HepG2 (cell line): ENCODE measurements at regions not wholly inside any gene's neighbourhood (a gene's known extent, or its start where the extent isn't known, plus 50 kb on each side); places are given as distances from the start of the nearest gene placed in this dataset.

Experiments used
- ATAC-seq: fragments of 200-7000 bp; cut with Tn5 transposase; 3 replicates; pipeline ENCODE4 v1.9.1; 2020; ENCODE audit warnings: mild to moderate bottlenecking, moderate library complexity
- BruUV-seq: library from RNA; stranded (reverse); fragments of 400-500 nt; replicated peaks from 2 replicates; lab custom pipeline; 2021; lab: Mats Ljungman, UMichigan
- CTCF ChIA-PET: fragments of 300-600 bp; formaldehyde crosslinking; extraction: SDS; loops from one replicate; lab custom pipeline; 2021; ENCODE audit warnings: low total read pairs, inconsistent platforms, low intra/inter-chr PET ratio; lab: Yijun Ruan, JAX
- POLR2A ChIA-PET: fragments of 350-600 bp; sonication (Branson Sonifier 250); formaldehyde crosslinking; loops from one replicate; lab custom pipeline; 2020; ENCODE audit warnings: antibody characterized with exemption, inconsistent platforms; lab: Yijun Ruan, JAX
- DNase-seq: peaks from one replicate; pipeline ENCODE4 v3.0.0-alpha.2; 2015; ENCODE audit warnings: low spot score
- FAIRE-seq: peaks from 3 replicates; lab custom pipeline; 2011; peaks lifted over from hg19 to GRCh38; lab: Jason Lieb, UNC
- H2AFZ ChIP-seq: one replicate; pipeline ENCODE4 v1.6.1; 2011; ENCODE audit warnings: low read length, inconsistent platforms
- H3K27ac ChIP-seq: fragments of 300-600 bp; 3 replicates; pipeline ENCODE4 v1.8.0; 2011; ENCODE audit warnings: mixed run types, mild to moderate bottlenecking, mixed read lengths, low read length, inconsistent platforms; ENCODE audit not compliant: insufficient read depth; ENCODE audit errors: extremely low read length
- H3K27me3 ChIP-seq, 2 experiments: fragments of 200-600 bp in 1 of 2; 2 replicates in 1 of 2; 3 replicates in 1 of 2; pipeline versions ENCODE4 v1.6.0 to v1.8.0; 2011; ENCODE audit warnings: low read length in 2 of 2, mild to moderate bottlenecking in 2 of 2, moderate library complexity in 2 of 2, inconsistent platforms in 1 of 2; ENCODE audit not compliant: insufficient read depth in 2 of 2, control insufficient read depth in 1 of 2
- H3K36me3 ChIP-seq, 2 experiments: fragments of 200-600 bp in 1 of 2; replicated peaks in 1 of 2; 2 replicates in 1 of 2; 3 replicates in 1 of 2; pipeline versions ENCODE4 v1.5.1 to v1.8.0; 2011; ENCODE audit warnings: low read length in 2 of 2, inconsistent platforms in 1 of 2; ENCODE audit not compliant: insufficient read depth in 2 of 2, control insufficient read depth in 1 of 2
- H3K4me1 ChIP-seq: 2 replicates; pipeline ENCODE4 v1.5.1; 2012; ENCODE audit warnings: low read length, inconsistent platforms; ENCODE audit not compliant: insufficient read depth
- H3K4me2 ChIP-seq: 2 replicates; pipeline ENCODE4 v1.6.0; 2011; ENCODE audit warnings: low read depth, low read length, inconsistent platforms
- H3K4me3 ChIP-seq, 3 experiments: fragments of 200-600 bp in 1 of 3; sonication (generic), shearing (Covaris generic) in 1 of 3; replicated peaks in 1 of 3; 2 replicates each; pipeline ENCODE4 v1.5.1; 2011 to 2016; ENCODE audit warnings: low read length in 3 of 3, inconsistent platforms in 2 of 3, low read depth in 2 of 3, mild to moderate bottlenecking in 2 of 3, control low read depth in 1 of 3, mixed read lengths in 1 of 3; ENCODE audit not compliant: insufficient read depth in 1 of 3
- H3K79me2 ChIP-seq: one replicate; pipeline ENCODE4 v1.6.1; 2011; ENCODE audit warnings: low read length, inconsistent platforms; ENCODE audit not compliant: insufficient read depth
- H3K9ac ChIP-seq: 2 replicates; pipeline ENCODE4 v1.6.0; 2011; ENCODE audit warnings: mild to moderate bottlenecking, low read depth, low read length, inconsistent platforms; ENCODE audit not compliant: insufficient read depth
- H3K9me3 ChIP-seq: 2 replicates; pipeline ENCODE4 v1.5.1; 2012; ENCODE audit warnings: mild to moderate bottlenecking, low read length
- H4K20me1 ChIP-seq: 2 replicates; pipeline ENCODE4 v1.6.0; 2011; ENCODE audit warnings: inconsistent platforms, mild to moderate bottlenecking, low read length, moderate library complexity; ENCODE audit not compliant: insufficient read depth
- CCDC6 ChIP-seq: sonication (generic); formaldehyde crosslinking; IDR thresholded peaks from 2 replicates; pipeline ENCODE4 v1.8.1; 2022; ENCODE audit warnings: mild to moderate bottlenecking, missing genetic modification reagents, moderate library complexity
- FOXC1 ChIP-seq: sonication (generic); formaldehyde crosslinking; IDR thresholded peaks from 2 replicates; pipeline ENCODE4 v1.8.0; 2022; ENCODE audit warnings: mild to moderate bottlenecking, missing genetic modification reagents, borderline replicate concordance
- NCOA5 ChIP-seq: sonication (generic); formaldehyde crosslinking; IDR thresholded peaks from 2 replicates; pipeline ENCODE4 v1.4.0; 2020; ENCODE audit warnings: missing genetic modification reagents
- PLRG1 ChIP-seq: fragments of 450-650 bp; conservative IDR thresholded peaks from 2 replicates; pipeline ENCODE4 v1.6.1; 2016
- SCMH1 ChIP-seq: sonication (generic); formaldehyde crosslinking; IDR thresholded peaks from 2 replicates; pipeline ENCODE4 v1.9.0; 2021; ENCODE audit warnings: missing genetic modification reagents, mild to moderate bottlenecking, borderline replicate concordance
- TAF15 ChIP-seq: fragments of 200-400 bp; formaldehyde crosslinking; IDR thresholded peaks from one replicate; pipeline ENCODE4 v1.6.1; 2018; ENCODE audit warnings: mild to moderate bottlenecking, low read depth, low read length; ENCODE audit not compliant: poor library complexity, severe bottlenecking
- ZBTB38 ChIP-seq: sonication (generic); formaldehyde crosslinking; IDR thresholded peaks from 2 replicates; pipeline ENCODE4 v1.5.1; 2020; ENCODE audit warnings: mild to moderate bottlenecking, missing genetic modification reagents
- ZNF232 ChIP-seq: sonication (generic); formaldehyde crosslinking; IDR thresholded peaks from 2 replicates; pipeline ENCODE4 v1.4.0; 2020; ENCODE audit warnings: missing genetic modification reagents, borderline replicate concordance
- ZNF383 ChIP-seq: sonication (generic); formaldehyde crosslinking; IDR thresholded peaks from 2 replicates; pipeline ENCODE4 v1.4.0; 2020; ENCODE audit warnings: missing genetic modification reagents, mild to moderate bottlenecking, borderline replicate concordance
- ZNF546 ChIP-seq: sonication (generic); formaldehyde crosslinking; conservative IDR thresholded peaks from 2 replicates; pipeline ENCODE4 v1.8.1; 2023; ENCODE audit warnings: mild to moderate bottlenecking, missing genetic modification reagents
- ZNF547 ChIP-seq: sonication (generic); formaldehyde crosslinking; IDR thresholded peaks from 2 replicates; pipeline ENCODE4 v1.5.1; 2020; ENCODE audit warnings: mild to moderate bottlenecking, missing genetic modification reagents
- ZNF788 ChIP-seq: sonication (generic); formaldehyde crosslinking; IDR thresholded peaks from 2 replicates; pipeline ENCODE4 v1.5.0; 2020; ENCODE audit warnings: mild to moderate bottlenecking, missing genetic modification reagents, borderline replicate concordance
- in situ Hi-C: cut with HindIII; loops from 2 replicates; pipeline ENCODE4 v1.10.0; 2017; ENCODE audit warnings: low pct_unique_long_range_greater_than_20kb; ENCODE audit not compliant: extremely low pct_ligation_motif_present
- intact Hi-C: fragments of 100-400 bp; cut with micrococcal nuclease; formaldehyde crosslinking; loops from one replicate; pipeline ENCODE4 v1.10.0; 2022; ENCODE audit not compliant: unreplicated experiment
- TF ChIP-seq, protein P1 (sequence below): sonication (generic); formaldehyde crosslinking; IDR thresholded peaks from 2 replicates; pipeline ENCODE4 v1.4.0; 2020; ENCODE audit warnings: missing genetic modification reagents
- TF ChIP-seq, protein P2 (sequence below): sonication (generic); formaldehyde crosslinking; IDR thresholded peaks from 2 replicates; pipeline ENCODE4 v1.4.0; 2020; ENCODE audit warnings: mild to moderate bottlenecking, missing genetic modification reagents
- TF ChIP-seq, protein P3 (sequence below): sonication (generic); formaldehyde crosslinking; IDR thresholded peaks from 2 replicates; pipeline ENCODE4 v1.4.0; 2020; ENCODE audit warnings: missing genetic modification reagents
- TF ChIP-seq, protein P4 (sequence below): sonication (generic); formaldehyde crosslinking; IDR thresholded peaks from 2 replicates; pipeline ENCODE4 v1.4.0; 2020; ENCODE audit warnings: missing genetic modification reagents
- TF ChIP-seq, protein P5 (sequence below): IDR thresholded peaks from 2 replicates; pipeline ENCODE4 v1.6.1; 2016; ENCODE audit warnings: low read depth, borderline replicate concordance

DNA sequence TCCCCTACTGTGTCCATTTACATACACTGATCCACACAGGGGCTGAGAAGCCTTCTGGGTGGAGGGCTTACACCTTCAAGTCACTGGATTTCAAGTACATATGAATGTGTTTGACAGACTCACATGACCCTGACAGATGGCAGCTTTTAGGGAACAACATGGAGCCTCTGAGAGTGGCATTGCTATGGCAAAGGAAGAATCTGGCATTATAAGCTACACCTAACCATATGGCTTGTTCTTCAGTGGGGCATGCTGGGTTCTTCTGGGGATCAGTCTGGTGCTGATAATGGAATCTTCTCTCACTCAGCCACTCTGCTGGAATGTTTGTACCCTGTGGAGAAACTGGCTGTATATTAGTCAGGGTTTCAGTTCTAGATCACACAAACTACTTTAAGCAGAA is 68.5 kb upstream of the PDE4B start:
- H3K4me1 ChIP-seq, result no peaks in the 10 kb centered on the region
- in situ Hi-C loops, result no loop called here
- POLR2A ChIA-PET, result no interaction called here

More for the DNA sequence above, 68.5 kb upstream of the PDE4B start:
- DNase-seq, result no peak
- H3K9me3 ChIP-seq, result no peaks in the 10 kb centered on the region
- no TSS peak for BruUV-seq
- no peak for FAIRE-seq
- no peak overlapping the region for H2AFZ ChIP-seq
- H3K4me2 ChIP-seq, result no peak overlapping the region
- CTCF ChIA-PET, result no interaction called here
- H3K9ac ChIP-seq, result no peak overlapping the region
- H3K27me3 ChIP-seq, result no peaks in the 10 kb centered on the region
- intact Hi-C loops, result no loop called here
- TF ChIP-seq, protein P1, sequence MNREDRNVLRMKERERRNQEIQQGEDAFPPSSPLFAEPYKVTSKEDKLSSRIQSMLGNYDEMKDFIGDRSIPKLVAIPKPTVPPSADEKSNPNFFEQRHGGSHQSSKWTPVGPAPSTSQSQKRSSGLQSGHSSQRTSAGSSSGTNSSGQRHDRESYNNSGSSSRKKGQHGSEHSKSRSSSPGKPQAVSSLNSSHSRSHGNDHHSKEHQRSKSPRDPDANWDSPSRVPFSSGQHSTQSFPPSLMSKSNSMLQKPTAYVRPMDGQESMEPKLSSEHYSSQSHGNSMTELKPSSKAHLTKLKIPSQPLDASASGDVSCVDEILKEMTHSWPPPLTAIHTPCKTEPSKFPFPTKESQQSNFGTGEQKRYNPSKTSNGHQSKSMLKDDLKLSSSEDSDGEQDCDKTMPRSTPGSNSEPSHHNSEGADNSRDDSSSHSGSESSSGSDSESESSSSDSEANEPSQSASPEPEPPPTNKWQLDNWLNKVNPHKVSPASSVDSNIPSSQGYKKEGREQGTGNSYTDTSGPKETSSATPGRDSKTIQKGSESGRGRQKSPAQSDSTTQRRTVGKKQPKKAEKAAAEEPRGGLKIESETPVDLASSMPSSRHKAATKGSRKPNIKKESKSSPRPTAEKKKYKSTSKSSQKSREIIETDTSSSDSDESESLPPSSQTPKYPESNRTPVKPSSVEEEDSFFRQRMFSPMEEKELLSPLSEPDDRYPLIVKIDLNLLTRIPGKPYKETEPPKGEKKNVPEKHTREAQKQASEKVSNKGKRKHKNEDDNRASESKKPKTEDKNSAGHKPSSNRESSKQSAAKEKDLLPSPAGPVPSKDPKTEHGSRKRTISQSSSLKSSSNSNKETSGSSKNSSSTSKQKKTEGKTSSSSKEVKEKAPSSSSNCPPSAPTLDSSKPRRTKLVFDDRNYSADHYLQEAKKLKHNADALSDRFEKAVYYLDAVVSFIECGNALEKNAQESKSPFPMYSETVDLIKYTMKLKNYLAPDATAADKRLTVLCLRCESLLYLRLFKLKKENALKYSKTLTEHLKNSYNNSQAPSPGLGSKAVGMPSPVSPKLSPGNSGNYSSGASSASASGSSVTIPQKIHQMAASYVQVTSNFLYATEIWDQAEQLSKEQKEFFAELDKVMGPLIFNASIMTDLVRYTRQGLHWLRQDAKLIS (CRISPR knock-in tag), result no peak
- TF ChIP-seq, protein P2, sequence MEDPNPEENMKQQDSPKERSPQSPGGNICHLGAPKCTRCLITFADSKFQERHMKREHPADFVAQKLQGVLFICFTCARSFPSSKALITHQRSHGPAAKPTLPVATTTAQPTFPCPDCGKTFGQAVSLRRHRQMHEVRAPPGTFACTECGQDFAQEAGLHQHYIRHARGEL (CRISPR knock-in tag), result no peak
- no peak for TF ChIP-seq SCMH1 (CRISPR knock-in tag)
- TF ChIP-seq, protein P3, sequence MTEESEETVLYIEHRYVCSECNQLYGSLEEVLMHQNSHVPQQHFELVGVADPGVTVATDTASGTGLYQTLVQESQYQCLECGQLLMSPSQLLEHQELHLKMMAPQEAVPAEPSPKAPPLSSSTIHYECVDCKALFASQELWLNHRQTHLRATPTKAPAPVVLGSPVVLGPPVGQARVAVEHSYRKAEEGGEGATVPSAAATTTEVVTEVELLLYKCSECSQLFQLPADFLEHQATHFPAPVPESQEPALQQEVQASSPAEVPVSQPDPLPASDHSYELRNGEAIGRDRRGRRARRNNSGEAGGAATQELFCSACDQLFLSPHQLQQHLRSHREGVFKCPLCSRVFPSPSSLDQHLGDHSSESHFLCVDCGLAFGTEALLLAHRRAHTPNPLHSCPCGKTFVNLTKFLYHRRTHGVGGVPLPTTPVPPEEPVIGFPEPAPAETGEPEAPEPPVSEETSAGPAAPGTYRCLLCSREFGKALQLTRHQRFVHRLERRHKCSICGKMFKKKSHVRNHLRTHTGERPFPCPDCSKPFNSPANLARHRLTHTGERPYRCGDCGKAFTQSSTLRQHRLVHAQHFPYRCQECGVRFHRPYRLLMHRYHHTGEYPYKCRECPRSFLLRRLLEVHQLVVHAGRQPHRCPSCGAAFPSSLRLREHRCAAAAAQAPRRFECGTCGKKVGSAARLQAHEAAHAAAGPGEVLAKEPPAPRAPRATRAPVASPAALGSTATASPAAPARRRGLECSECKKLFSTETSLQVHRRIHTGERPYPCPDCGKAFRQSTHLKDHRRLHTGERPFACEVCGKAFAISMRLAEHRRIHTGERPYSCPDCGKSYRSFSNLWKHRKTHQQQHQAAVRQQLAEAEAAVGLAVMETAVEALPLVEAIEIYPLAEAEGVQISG, result no peak
- no peak for TF ChIP-seq ZNF546
- TF ChIP-seq ZNF788 (CRISPR knock-in tag), result no peak
- no peak for TF ChIP-seq CCDC6 (CRISPR knock-in tag)
- TF ChIP-seq ZBTB38 (CRISPR knock-in tag), result no peak
- no peak for TF ChIP-seq ZNF232
- TF ChIP-seq NCOA5 (CRISPR knock-in tag), result no peak
- no peak for TF ChIP-seq PLRG1
- TF ChIP-seq FOXC1 (CRISPR knock-in tag), result no peak
- TF ChIP-seq ZNF547 (CRISPR knock-in tag), result no peak
- TF ChIP-seq, protein P4, sequence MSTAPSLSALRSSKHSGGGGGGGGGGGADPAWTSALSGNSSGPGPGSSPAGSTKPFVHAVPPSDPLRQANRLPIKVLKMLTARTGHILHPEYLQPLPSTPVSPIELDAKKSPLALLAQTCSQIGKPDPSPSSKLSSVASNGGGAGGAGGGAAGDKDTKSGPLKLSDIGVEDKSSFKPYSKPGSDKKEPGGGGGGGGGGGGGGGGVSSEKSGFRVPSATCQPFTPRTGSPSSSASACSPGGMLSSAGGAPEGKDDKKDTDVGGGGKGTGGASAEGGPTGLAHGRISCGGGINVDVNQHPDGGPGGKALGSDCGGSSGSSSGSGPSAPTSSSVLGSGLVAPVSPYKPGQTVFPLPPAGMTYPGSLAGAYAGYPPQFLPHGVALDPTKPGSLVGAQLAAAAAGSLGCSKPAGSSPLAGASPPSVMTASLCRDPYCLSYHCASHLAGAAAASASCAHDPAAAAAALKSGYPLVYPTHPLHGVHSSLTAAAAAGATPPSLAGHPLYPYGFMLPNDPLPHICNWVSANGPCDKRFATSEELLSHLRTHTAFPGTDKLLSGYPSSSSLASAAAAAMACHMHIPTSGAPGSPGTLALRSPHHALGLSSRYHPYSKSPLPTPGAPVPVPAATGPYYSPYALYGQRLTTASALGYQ, result no peak
- TF ChIP-seq, protein P5, sequence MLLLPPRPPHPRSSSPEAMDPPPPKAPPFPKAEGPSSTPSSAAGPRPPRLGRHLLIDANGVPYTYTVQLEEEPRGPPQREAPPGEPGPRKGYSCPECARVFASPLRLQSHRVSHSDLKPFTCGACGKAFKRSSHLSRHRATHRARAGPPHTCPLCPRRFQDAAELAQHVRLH, result no peak
- TF ChIP-seq TAF15, result no peak
- TF ChIP-seq ZNF383 (CRISPR knock-in tag), result no peak
- TF ChIP-seq, all 625 proteins: peak for 0
- no peaks in the 10 kb centered on the region for H3K79me2 ChIP-seq
- H3K27ac ChIP-seq, result no peak overlapping the region
- H3K4me3 ChIP-seq, result no peak overlapping the region
- H3K36me3 ChIP-seq, result no peaks in the 10 kb centered on the region
- no peaks in the 10 kb centered on the region for H4K20me1 ChIP-seq
- no peak for ATAC-seq
